T-helper 2 cell treated with Interferon-gamma antibody and Interleukin-4, amounts not matched to agents 5 μg/mL and 100 μg/mL, for 36 hours (primary cell): ENCODE measurements at regions not wholly inside any gene's neighbourhood (a gene's known extent, or its start where the extent isn't known, plus 50 kb on each side); places are given as distances from the start of the nearest gene placed in this dataset.
"Not testable (repeated sequence)": the region's sequence is repeated elsewhere in the genome, so short reads cannot be mapped to it uniquely, and the experiment has no call there.

ENCODE experiments used
- DNase-seq: peaks from one replicate; pipeline ENCODE4 v3.0.0; 2021; ENCODE audit warnings: low spot score
- H3K27ac Mint-ChIP-seq: one replicate; pipeline ENCODE4 v1.8.0; 2021; ENCODE audit warnings: mild to moderate bottlenecking, mixed read lengths
- H3K27me3 Mint-ChIP-seq: one replicate; pipeline ENCODE4 v1.8.0; 2021; ENCODE audit warnings: low read depth, mixed read lengths
- H3K36me3 Mint-ChIP-seq: one replicate; pipeline ENCODE4 v1.8.0; 2021; ENCODE audit warnings: low read depth, mixed read lengths
- H3K4me1 Mint-ChIP-seq: one replicate; pipeline ENCODE4 v1.8.0; 2021; ENCODE audit warnings: low read depth, mixed read lengths
- H3K4me3 Mint-ChIP-seq: one replicate; pipeline ENCODE4 v1.8.0; 2022; ENCODE audit warnings: mild to moderate bottlenecking, moderate library complexity, mixed read lengths
- H3K9me3 Mint-ChIP-seq: one replicate; pipeline ENCODE4 v1.8.0; 2021; ENCODE audit warnings: mixed read lengths

DNA sequence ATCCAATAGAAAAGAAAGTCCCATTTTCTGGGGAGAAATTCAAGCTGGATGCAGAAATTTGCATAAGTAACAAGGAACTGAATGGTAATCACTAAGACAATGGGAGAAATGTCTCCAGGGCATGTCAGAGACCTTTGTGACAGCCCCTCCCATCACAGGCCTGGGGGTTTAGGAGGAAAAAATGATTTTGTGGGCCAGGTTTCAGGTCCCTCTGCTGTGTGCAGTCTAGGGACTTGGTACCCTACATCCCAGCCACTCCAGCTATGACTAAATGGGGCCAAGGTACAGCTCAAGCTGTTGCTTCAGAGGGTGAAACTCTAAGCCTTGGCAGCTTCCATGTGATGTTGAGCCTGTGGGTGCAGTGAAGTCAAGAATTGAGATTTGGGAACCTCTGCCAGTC is 695.5 kb upstream of the MIR17HG start:
- DNase-seq: no peak
- Mint-ChIP-seq H3K27ac (no peak overlapping the region), H3K27me3 (no peaks in the 10 kb centered on the region), H3K36me3 (no peaks in the 10 kb centered on the region), H3K9me3 (peaks cover 37% of the 10 kb centered on the region), H3K4me3 (no peak overlapping the region), H3K4me1 (no peaks in the 10 kb centered on the region)

DNA sequence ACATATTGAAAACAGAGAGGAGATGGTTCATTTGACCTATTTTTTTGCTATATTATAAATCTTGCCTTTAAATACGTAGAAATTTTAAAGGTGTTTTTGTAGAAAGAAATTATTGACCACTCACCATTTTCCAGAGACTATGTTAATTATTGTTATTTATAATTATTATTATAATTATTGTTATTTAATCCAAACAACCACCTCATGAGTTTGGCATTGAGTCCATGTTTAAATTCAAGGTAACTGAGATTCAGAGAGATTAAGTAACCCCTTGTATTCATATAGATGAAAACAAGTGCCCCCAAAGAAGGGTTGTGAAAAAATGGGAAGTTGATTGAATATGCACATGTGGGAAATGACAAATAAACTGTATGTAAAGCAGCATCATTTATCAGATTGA is 692.5 kb upstream of the MIR17HG start:
- DNase-seq: no peak
- peaks cover 40% of the 10 kb centered on the region for H3K9me3 Mint-ChIP-seq
- H3K27me3 Mint-ChIP-seq: no peaks in the 10 kb centered on the region
- no peak overlapping the region for H3K4me3 Mint-ChIP-seq
- H3K36me3 Mint-ChIP-seq: no peaks in the 10 kb centered on the region
- H3K27ac Mint-ChIP-seq: no peak overlapping the region
- no peaks in the 10 kb centered on the region for H3K4me1 Mint-ChIP-seq

DNA sequence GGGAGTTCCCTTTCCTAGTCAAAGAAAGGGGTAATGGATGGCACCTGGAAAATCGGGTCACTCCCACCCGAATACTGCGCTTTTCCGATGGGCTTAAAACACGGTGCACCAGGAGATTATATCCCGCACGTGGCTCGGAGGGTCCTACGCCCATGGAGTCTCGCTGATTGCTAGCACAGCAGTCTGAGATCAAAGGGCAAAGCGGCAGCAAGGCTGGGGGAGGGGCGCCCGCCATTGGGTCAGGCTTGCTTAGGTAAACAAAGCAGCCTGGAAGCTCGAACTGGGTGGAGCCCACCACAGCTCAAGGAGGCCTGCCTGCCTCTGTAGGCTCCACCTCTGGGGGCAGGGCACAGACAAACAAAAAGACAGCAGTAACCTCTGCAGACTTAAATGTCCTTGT is 683.3 kb upstream of the MIR17HG start:
- not testable (repeated sequence) for H3K27me3 Mint-ChIP-seq, H3K4me1 Mint-ChIP-seq, H3K36me3 Mint-ChIP-seq, DNase-seq, H3K27ac Mint-ChIP-seq, H3K4me3 Mint-ChIP-seq
- peaks cover 13% of the 10 kb centered on the region for H3K9me3 Mint-ChIP-seq

DNA sequence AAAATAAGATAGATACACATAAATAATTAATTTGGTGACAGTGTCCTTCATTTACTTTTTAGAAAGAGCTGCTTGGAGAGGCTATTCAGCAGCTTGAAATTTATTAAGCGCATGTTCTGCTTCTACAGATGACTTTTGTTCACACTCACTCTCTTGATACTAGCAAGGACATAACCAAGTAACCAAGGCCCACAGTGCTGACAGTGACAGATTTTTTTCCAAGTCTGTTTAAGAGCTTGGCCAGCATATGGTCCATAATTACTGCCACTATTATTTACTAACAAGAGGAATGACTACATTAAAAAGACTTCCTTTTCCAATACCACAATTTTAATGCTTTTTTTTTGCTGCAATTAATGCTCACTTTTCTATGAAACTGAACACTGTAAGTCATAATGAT is 673.7 kb upstream of the MIR17HG start:
- Mint-ChIP-seq H3K27me3 (no peaks in the 10 kb centered on the region), H3K4me3 (no peak overlapping the region), H3K27ac (no peak overlapping the region), H3K9me3 (peaks cover 29% of the 10 kb centered on the region), H3K4me1 (no peaks in the 10 kb centered on the region), H3K36me3 (no peaks in the 10 kb centered on the region)
- no peak for DNase-seq

DNA sequence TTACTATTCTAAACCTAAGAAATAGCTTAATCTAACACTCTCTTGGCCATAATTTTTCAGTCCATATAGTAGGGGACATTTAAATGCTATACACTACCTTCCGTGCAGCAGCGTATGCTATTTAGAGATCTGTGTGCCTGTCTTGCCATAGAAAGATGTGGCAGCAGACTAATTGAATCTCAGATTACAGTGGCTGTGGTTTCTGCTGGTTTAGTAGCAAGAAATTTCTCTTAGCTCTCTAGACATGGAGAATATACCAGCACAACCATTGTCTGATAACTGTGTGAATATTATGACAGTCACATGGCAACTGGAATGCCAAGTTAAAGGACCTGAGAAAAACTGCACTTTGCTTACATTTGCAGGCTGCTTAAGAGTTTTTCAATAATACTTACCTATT is 672.4 kb upstream of the MIR17HG start:
- no peaks in the 10 kb centered on the region for H3K36me3 Mint-ChIP-seq
- DNase-seq: no peak

DNA sequence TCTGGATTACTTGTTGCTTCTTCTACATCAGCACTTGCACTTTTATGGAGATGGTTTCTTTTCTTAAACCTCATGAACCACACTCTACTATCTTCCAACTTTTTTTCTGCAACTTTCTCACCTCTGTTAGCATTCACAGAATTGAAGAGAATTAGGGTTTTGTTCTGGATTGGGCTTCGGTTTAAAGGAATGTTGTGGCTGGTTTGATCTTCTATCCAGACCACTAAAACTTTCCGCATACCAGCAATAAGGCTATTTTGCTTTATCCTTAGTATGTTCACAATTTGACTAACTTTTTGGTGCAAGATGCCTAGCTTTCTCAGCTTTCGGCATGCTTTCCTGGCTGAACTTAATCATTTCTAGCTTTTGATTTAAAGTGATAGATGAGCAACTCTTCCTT is 666.7 kb upstream of the MIR17HG start:
- H3K9me3 Mint-ChIP-seq: peaks cover 20% of the 10 kb centered on the region
- no peaks in the 10 kb centered on the region for H3K4me1 Mint-ChIP-seq
- no peaks in the 10 kb centered on the region for H3K27me3 Mint-ChIP-seq
- DNase-seq: no peak
- no peak overlapping the region for H3K4me3 Mint-ChIP-seq
- H3K27ac Mint-ChIP-seq: no peak overlapping the region
- no peaks in the 10 kb centered on the region for H3K36me3 Mint-ChIP-seq

More for the DNA sequence above, 672.4 kb upstream of the MIR17HG start:
- Mint-ChIP-seq H3K4me3 (no peak overlapping the region), H3K27ac (no peak overlapping the region), H3K4me1 (no peaks in the 10 kb centered on the region), H3K27me3 (no peaks in the 10 kb centered on the region), H3K9me3 (peaks cover 31% of the 10 kb centered on the region)

DNA sequence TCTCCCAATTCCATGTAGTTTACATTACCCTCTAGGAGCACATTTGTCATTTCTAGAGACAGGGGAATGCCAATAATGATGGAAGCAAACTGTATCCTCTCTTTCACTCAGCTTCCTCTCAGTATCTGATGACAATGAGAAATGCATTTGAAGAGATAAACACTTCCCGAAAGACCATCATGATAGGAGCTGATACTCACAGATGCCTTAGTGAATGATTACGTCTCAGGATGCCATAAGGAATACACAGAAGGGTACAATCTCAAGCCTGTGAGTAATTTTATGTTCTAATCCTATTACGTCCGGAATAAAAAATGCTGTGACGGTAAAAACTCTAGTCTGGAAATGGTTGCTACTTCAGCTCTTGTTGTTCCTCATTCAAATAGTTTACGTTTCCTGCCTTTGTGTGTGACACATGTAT is 663.8 kb upstream of the MIR17HG start:
- Mint-ChIP-seq H3K27ac (no peak overlapping the region), H3K9me3 (peaks cover 17% of the 10 kb centered on the region), H3K4me3 (no peak overlapping the region), H3K27me3 (no peaks in the 10 kb centered on the region), H3K36me3 (no peaks in the 10 kb centered on the region), H3K4me1 (no peaks in the 10 kb centered on the region)
- no peak for DNase-seq

DNA sequence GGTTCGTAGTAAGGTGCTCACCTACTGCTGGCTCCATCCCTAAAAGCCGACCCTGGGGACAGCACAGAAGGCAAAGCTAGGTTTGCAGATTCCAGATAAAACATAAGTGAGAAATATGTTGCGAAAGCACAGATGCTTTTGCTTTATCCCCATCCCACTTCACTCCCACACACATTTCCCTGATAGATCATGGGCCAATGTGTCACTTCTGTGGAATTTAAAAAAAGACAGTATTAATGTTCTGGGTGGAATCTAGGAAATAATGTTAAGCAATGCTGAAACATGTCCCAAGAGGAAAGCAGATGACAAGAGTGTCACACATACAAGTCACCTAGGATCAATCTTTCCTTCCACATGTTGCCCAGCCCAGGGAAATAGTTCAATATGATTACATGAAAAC is 661.0 kb upstream of the MIR17HG start:
- no peak for DNase-seq
- Mint-ChIP-seq H3K4me3 (no peak overlapping the region), H3K9me3 (peaks cover 18% of the 10 kb centered on the region), H3K4me1 (no peaks in the 10 kb centered on the region), H3K27me3 (no peaks in the 10 kb centered on the region), H3K27ac (no peak overlapping the region), H3K36me3 (no peaks in the 10 kb centered on the region)

DNA sequence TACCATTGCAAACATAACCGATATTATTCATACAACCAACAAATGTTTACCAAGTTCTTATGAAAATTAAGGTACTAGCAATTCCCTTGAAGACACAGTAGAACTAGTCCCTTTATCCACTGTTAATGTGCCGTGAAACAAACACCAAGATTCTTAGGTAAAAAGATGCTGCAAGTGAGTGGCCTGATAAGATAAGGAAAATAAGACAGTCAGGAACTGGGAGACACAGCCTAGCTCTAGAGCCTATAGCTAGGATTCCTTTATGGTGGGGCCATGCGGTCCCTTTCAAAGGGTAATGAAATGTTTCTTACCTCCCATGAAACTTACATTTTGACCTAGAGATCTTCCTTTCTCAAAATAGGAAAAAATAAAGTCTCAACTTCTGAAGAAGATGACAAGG is 658.4 kb upstream of the MIR17HG start:
- Mint-ChIP-seq H3K36me3 (no peaks in the 10 kb centered on the region), H3K27ac (no peak overlapping the region), H3K4me3 (no peak overlapping the region), H3K9me3 (peaks cover 16% of the 10 kb centered on the region), H3K4me1 (no peaks in the 10 kb centered on the region), H3K27me3 (no peaks in the 10 kb centered on the region)
- no peak for DNase-seq

DNA sequence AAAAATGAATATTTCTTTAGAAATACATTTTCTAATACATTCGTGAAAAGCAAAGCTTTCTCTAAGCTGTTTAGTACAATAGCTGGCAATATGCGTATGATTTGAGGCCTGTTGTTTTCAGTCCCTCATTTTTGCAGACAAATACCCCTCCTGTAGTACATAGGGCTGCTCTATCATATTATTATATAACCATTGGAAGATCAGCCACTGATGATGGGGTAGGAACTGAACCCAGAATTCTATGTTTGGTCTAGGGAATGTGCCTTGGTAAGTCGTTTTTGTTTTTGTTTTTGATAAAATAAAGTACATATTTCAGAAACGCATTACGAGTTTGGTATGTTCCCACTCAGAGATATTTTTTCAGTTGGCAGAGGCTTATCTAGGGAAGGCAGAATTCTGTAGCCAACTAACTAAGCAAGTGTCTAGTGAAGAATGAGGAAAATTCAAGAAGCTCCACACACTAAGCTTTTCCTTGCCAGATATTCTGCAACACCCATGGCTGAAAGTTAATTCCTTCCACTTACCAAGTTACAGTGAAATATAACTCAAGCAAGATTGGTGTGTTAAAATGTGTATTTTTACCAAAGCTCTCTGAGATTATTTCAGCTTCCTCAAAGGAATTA is 656.9 kb upstream of the MIR17HG start:
- Mint-ChIP-seq H3K27me3 (no peaks in the 10 kb centered on the region), H3K4me3 (no peak overlapping the region), H3K9me3 (peaks cover 21% of the 10 kb centered on the region), H3K36me3 (no peaks in the 10 kb centered on the region), H3K4me1 (no peaks in the 10 kb centered on the region), H3K27ac (no peak overlapping the region)
- no peak for DNase-seq

DNA sequence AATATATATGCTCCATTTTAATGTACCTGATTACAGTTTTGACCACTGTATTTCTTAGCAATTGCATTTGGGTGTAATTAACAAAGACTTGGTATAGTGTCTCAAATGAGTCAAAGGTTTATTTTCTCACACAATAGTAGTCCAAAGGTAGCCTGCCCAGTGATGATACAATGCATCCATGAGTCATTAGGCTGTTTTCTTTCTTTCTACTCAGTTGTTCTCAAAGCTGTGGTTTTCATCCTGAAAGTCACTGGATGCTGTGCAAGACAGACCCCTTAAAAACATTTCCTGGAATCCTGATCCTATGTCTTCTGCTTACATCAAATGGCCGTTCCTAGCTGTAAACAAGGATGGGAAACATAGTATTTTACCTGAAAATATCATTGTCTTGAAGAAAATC is 651.2 kb upstream of the MIR17HG start:
- Mint-ChIP-seq H3K9me3 (peaks cover 10% of the 10 kb centered on the region), H3K27me3 (no peaks in the 10 kb centered on the region)
- DNase-seq: no peak

DNA sequence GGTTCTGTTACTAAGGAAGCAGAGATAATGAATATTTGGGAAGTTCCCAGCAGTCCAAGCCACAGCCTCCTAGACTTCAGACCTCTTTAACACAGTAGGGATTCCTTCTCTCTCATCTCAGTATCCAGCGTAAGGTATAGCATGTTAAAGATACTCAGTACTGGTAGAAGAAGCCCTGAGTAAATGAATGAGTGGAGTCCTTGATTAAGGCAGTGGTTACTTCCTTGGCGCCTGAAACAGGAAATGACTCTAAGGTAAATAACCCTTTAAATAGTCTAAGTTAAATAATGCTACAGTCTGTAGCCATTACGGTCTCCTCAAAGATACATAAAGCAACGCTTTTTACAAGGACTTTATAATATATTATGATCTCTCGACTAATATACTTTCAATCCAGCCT is 650.8 kb upstream of the MIR17HG start:
- Mint-ChIP-seq H3K9me3 (peaks cover 10% of the 10 kb centered on the region), H3K36me3 (no peaks in the 10 kb centered on the region), H3K4me1 (no peaks in the 10 kb centered on the region), H3K27me3 (no peaks in the 10 kb centered on the region), H3K4me3 (no peak overlapping the region), H3K27ac (no peak overlapping the region)
- no peak for DNase-seq

More for the DNA sequence above, 651.2 kb upstream of the MIR17HG start:
- H3K27ac Mint-ChIP-seq: no peak overlapping the region
- H3K36me3 Mint-ChIP-seq: no peaks in the 10 kb centered on the region
- no peaks in the 10 kb centered on the region for H3K4me1 Mint-ChIP-seq
- no peak overlapping the region for H3K4me3 Mint-ChIP-seq

DNA sequence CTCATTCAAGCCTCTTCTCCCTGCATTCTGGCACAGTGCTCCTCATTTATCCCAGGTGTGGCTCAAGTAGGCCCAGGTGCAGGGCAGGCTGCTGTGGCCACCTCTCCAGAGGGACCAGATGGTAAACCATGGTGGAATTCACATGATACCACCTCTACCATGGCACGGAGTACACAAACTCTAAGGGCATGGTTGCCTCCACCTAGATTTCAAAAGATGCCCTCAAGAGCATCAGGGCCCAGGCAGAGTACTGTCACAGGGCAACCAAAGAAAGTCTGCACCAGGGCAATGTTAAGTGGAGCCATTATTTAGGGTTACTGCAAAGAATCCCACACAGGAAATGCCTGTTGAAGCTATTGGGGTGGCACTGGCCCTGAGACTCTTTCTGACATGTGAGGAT is 647.1 kb upstream of the MIR17HG start:
- Mint-ChIP-seq H3K9me3 (peaks cover 8% of the 10 kb centered on the region), H3K27ac (no peak overlapping the region), H3K36me3 (no peaks in the 10 kb centered on the region), H3K4me1 (no peaks in the 10 kb centered on the region), H3K4me3 (no peak overlapping the region), H3K27me3 (no peaks in the 10 kb centered on the region)
- no peak for DNase-seq

DNA sequence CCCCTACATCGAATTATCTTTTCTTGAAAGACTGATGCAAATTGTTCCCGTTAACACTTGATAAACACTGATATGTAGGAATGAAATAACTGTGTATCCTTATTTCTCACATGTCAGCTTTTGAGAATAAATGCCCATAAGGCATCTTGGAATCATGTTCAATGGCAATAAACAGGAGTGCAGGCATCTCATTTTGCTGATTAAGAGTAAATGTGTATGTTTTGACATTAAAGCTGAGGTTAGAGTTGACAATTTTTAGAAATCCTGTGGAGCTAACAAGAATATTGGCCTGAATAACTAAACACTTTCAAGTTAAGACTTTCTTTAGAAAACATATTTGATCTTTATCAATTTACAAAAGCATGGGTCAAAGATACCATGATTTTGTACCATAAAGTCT is 646.2 kb upstream of the MIR17HG start:
- H3K27me3 Mint-ChIP-seq: no peaks in the 10 kb centered on the region
- peaks cover 10% of the 10 kb centered on the region for H3K9me3 Mint-ChIP-seq
- no peak for DNase-seq
- no peaks in the 10 kb centered on the region for H3K4me1 Mint-ChIP-seq
- H3K27ac Mint-ChIP-seq: no peak overlapping the region
- no peaks in the 10 kb centered on the region for H3K36me3 Mint-ChIP-seq
- H3K4me3 Mint-ChIP-seq: no peak overlapping the region

DNA sequence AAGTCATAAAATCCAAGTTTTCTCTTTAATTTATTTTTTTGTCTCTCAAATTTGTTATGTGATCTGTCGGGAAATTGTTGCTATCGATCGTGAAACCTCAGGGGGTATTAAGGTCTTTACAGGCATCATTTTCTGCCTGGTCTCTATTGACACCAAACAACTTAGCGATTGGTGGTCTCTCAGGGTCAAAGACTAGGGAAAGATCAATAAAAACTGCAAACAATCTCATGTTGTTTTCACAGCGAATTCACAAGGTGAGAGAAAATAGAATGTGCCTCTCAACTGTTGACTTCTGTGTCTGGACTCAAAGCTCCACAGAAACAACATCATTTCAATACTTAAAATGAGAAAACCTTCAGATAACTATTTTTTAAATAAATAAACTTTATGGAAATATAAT is 645.4 kb upstream of the MIR17HG start:
- DNase-seq: no peak
- Mint-ChIP-seq H3K4me1 (no peaks in the 10 kb centered on the region), H3K36me3 (no peaks in the 10 kb centered on the region), H3K9me3 (peaks cover 15% of the 10 kb centered on the region), H3K27ac (no peak overlapping the region), H3K27me3 (no peaks in the 10 kb centered on the region), H3K4me3 (no peak overlapping the region)
